ENCODE measurements at regions not wholly inside any gene's neighbourhood (a gene's known extent, or its start where the extent isn't known, plus 50 kb on each side); places are given as distances from the start of the nearest gene placed in this dataset.

- Histone ChIP-seq H3K27me3 (replicated peaks; ENCODE audit: control insufficient read depth, insufficient read depth, low read length) (no peaks in the 10 kb centered on the region), H3K36me3 (ENCODE audit: control insufficient read depth, insufficient read depth, low read length) (no peaks in the 10 kb centered on the region), H3K4me3 (replicated peaks; ENCODE audit: low read depth, low read length) (no peak overlapping the region)
- TF ChIP-seq, protein P1, sequence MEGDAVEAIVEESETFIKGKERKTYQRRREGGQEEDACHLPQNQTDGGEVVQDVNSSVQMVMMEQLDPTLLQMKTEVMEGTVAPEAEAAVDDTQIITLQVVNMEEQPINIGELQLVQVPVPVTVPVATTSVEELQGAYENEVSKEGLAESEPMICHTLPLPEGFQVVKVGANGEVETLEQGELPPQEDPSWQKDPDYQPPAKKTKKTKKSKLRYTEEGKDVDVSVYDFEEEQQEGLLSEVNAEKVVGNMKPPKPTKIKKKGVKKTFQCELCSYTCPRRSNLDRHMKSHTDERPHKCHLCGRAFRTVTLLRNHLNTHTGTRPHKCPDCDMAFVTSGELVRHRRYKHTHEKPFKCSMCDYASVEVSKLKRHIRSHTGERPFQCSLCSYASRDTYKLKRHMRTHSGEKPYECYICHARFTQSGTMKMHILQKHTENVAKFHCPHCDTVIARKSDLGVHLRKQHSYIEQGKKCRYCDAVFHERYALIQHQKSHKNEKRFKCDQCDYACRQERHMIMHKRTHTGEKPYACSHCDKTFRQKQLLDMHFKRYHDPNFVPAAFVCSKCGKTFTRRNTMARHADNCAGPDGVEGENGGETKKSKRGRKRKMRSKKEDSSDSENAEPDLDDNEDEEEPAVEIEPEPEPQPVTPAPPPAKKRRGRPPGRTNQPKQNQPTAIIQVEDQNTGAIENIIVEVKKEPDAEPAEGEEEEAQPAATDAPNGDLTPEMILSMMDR (IDR thresholded peaks at IDR 0.05; ENCODE audit: insufficient read depth, low read length, poor library complexity, severe bottlenecking) = no peak
- no peak for DNase-seq (ENCODE audit: extremely low read depth, insufficient read length)
Observed at GRCh38 chr22:48236261-48236660, 1473.8 kb downstream of the TBC1D22A start.

DNA sequence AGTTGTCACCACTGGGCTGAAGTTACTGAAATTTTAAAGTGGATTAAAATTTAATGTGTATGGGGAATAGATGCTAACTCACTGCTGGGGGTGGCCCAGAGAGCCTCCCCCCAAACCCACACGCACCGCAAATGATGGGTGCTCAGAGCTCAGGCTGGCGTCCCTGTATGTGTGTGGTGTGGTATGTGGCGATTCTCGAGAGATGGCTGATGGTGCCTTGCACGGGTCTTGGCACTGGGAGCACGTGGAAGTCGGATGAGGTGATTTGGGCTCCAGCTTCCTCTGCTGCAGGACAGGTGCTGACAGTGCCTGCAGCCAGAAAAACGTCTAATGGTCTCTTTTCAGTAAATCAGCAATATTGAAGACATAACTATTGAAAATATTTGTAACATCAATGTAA lies 1473.3 kb downstream of the TBC1D22A start:
- no peaks in the 10 kb centered on the region for H3K27me3 ChIP-seq (replicated peaks; ENCODE audit: control insufficient read depth, insufficient read depth, low read length)
- no peaks in the 10 kb centered on the region for H3K36me3 ChIP-seq (ENCODE audit: control insufficient read depth, insufficient read depth, low read length)
- TF ChIP-seq, protein P1 (IDR thresholded peaks at IDR 0.05; ENCODE audit: insufficient read depth, low read length, poor library complexity, severe bottlenecking) = no peak
- no peak overlapping the region for H3K4me3 ChIP-seq (replicated peaks; ENCODE audit: low read depth, low read length)
- no peak for DNase-seq (ENCODE audit: extremely low read depth, insufficient read length)

- TF ChIP-seq, protein P1 (IDR thresholded peaks at IDR 0.05; ENCODE audit: insufficient read depth, low read length, poor library complexity, severe bottlenecking) = no peak
- no peak overlapping the region for H3K4me3 ChIP-seq (replicated peaks; ENCODE audit: low read depth, low read length)
- H3K27me3 ChIP-seq (replicated peaks; ENCODE audit: control insufficient read depth, insufficient read depth, low read length) = no peaks in the 10 kb centered on the region
- H3K36me3 ChIP-seq (ENCODE audit: control insufficient read depth, insufficient read depth, low read length) = no peaks in the 10 kb centered on the region
- no peak for DNase-seq (ENCODE audit: extremely low read depth, insufficient read length)
Observed at GRCh38 chr22:48234011-48234410, 1471.6 kb downstream of the TBC1D22A start.

DNA sequence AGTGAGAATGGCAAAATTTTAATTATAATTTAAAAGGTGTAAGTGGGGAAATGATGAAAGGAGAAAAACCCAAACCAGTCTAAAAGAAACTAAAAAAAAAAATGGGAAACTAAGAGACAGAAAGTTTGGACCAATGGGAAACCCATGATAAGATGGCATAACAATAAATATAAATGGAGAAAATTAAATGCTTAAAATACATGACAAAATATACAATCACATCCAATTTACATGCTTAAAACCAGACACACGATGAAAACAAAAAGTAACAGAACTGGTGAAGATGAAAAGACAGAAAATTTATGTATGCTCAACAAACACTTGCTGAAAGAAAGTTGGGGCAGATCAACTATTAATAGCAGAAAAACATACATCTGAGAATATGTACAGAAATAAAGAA lies 1471.1 kb downstream of the TBC1D22A start:
- TF ChIP-seq, protein P1 (IDR thresholded peaks at IDR 0.05; ENCODE audit: insufficient read depth, low read length, poor library complexity, severe bottlenecking) = no peak
- no peak for DNase-seq (ENCODE audit: extremely low read depth, insufficient read length)
- no peaks in the 10 kb centered on the region for H3K36me3 ChIP-seq (ENCODE audit: control insufficient read depth, insufficient read depth, low read length)
- no peaks in the 10 kb centered on the region for H3K27me3 ChIP-seq (replicated peaks; ENCODE audit: control insufficient read depth, insufficient read depth, low read length)
- no peak overlapping the region for H3K4me3 ChIP-seq (replicated peaks; ENCODE audit: low read depth, low read length)

DNA sequence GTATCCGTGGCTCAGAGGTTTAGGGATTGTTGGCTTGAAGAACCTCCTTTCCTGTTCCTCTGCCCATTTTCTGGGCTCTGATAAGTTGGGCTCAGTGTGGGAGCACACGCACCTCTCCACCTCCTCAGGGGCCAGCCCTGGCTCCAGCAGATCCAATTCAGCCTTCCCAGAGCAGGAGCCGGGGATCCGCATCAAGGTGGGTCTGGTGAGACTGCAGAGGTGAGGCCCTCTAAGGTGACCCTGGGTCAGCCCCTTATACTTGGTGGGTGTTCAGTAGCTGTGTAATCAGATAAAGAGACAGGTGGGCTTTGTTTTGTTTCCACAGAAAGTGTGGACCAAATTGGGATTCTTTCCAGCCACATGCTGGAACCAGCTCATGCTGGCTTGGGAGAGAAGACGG lies 1466.0 kb downstream of the TBC1D22A start:
- TF ChIP-seq, protein P1 (IDR thresholded peaks at IDR 0.05; ENCODE audit: insufficient read depth, low read length, poor library complexity, severe bottlenecking) = no peak
- H3K4me3 ChIP-seq (replicated peaks; ENCODE audit: low read depth, low read length) = no peak overlapping the region
- H3K27me3 ChIP-seq (replicated peaks; ENCODE audit: control insufficient read depth, insufficient read depth, low read length) = no peaks in the 10 kb centered on the region
- DNase-seq (ENCODE audit: extremely low read depth, insufficient read length) = no peak
- H3K36me3 ChIP-seq (ENCODE audit: control insufficient read depth, insufficient read depth, low read length) = no peaks in the 10 kb centered on the region

GRCh38 chr22:48227341-48228018 lies 1465.0 kb downstream of the TBC1D22A start:
- TF ChIP-seq, protein P1 (IDR thresholded peaks at IDR 0.05; ENCODE audit: insufficient read depth, low read length, poor library complexity, severe bottlenecking) = no peak

More at GRCh38 chr22:48227341-48228018, 1465.0 kb downstream of the TBC1D22A start:
- no peaks in the 10 kb centered on the region for H3K27me3 ChIP-seq (replicated peaks; ENCODE audit: control insufficient read depth, insufficient read depth, low read length)
- DNase-seq (ENCODE audit: extremely low read depth, insufficient read length) = no peak
- no peak overlapping the region for H3K4me3 ChIP-seq (replicated peaks; ENCODE audit: low read depth, low read length)
- no peaks in the 10 kb centered on the region for H3K36me3 ChIP-seq (ENCODE audit: control insufficient read depth, insufficient read depth, low read length)
